ENCODE measurements at regions not wholly inside any gene's neighbourhood (a gene's known extent, or its start where the extent isn't known, plus 50 kb on each side); places are given as distances from the start of the nearest gene placed in this dataset.

GRCh38 chr22:48973694-48974041 is 854.0 kb downstream of the BRD1 start:
- TF ChIP-seq CTCF (IDR thresholded peaks at IDR 0.05; ENCODE audit: insufficient read depth, low read length) (no peak), REST (IDR thresholded peaks at IDR 0.05; ENCODE audit: insufficient replicate concordance, low read depth) (no peak)

All from HL-60 (cell line).